HFFc6 (cell line): ENCODE measurements at regions not wholly inside any gene's neighbourhood (a gene's known extent, or its start where the extent isn't known, plus 50 kb on each side); places are given as distances from the start of the nearest gene placed in this dataset.

Source experiments
- DNase-seq: peaks from one replicate; pipeline ENCODE4 v3.0.0-alpha.2; 2018
- H3K27ac Mint-ChIP-seq: 2 replicates; pipeline ENCODE4 v1.8.0; 2020; ENCODE audit warnings: mild to moderate bottlenecking, mixed read lengths
- H3K27me3 Mint-ChIP-seq: 2 replicates; pipeline ENCODE4 v1.8.0; 2021; ENCODE audit warnings: mild to moderate bottlenecking, moderate library complexity, mixed read lengths; ENCODE audit not compliant: insufficient read depth
- H3K36me3 Mint-ChIP-seq: 2 replicates; pipeline ENCODE4 v1.8.0; 2021; ENCODE audit warnings: low read depth, mixed read lengths
- H3K4me1 Mint-ChIP-seq: 2 replicates; pipeline ENCODE4 v1.8.0; 2020; ENCODE audit warnings: low read depth, mixed read lengths
- H3K4me3 Mint-ChIP-seq: 2 replicates; pipeline ENCODE4 v1.8.0; 2020; ENCODE audit warnings: mild to moderate bottlenecking, moderate library complexity, mixed read lengths
- H3K9me3 Mint-ChIP-seq: 2 replicates; pipeline ENCODE4 v1.8.0; 2020; ENCODE audit warnings: mild to moderate bottlenecking, mixed read lengths
- CTCF ChIP-seq: fragments of 200-600 bp; sonication (generic); IDR thresholded peaks from 2 replicates; pipeline ENCODE4 v1.5.0; 2021; ENCODE audit warnings: antibody characterized with exemption, mild to moderate bottlenecking

GRCh38 chr1:18007391-18008041, 100.1 kb upstream of the IGSF21 start:
- no peak for TF ChIP-seq CTCF
- Mint-ChIP-seq H3K4me3 (no peak overlapping the region), H3K4me1 (no peaks in the 10 kb centered on the region), H3K9me3 (peaks cover 49% of the 10 kb centered on the region), H3K27me3 (peaks cover 4% of the 10 kb centered on the region), H3K27ac (no peak overlapping the region), H3K36me3 (peaks cover 6% of the 10 kb centered on the region; the same call in 1 of the 2 replicates)
- no peak for DNase-seq

DNA sequence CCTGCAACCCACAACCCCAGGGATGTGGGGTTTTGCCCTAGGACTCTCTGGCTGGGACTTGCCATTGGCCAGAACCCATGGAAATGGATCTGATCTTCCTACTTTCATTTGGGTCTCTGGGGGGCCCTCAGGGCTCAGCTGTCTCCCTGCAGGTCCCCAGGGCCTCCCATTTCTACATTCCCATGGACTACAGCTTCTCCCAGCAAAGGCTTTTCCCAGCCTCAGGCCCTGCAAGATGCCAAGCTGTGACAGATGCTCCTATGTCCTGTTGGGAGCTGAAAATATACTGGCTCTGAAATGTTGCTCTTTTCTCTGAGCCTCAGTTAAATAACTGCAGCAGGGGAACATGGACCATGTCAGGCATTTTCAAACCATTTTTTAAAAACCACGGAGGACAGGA, 99.5 kb upstream of the IGSF21 start:
- Mint-ChIP-seq H3K27me3 (peaks cover 4% of the 10 kb centered on the region), H3K4me1 (no peaks in the 10 kb centered on the region), H3K36me3 (peaks cover 6% of the 10 kb centered on the region; the same call in 1 of the 2 replicates), H3K9me3 (peaks cover 47% of the 10 kb centered on the region), H3K4me3 (no peak overlapping the region), H3K27ac (no peak overlapping the region)
- DNase-seq, result no peak
- TF ChIP-seq CTCF, result no peak

DNA sequence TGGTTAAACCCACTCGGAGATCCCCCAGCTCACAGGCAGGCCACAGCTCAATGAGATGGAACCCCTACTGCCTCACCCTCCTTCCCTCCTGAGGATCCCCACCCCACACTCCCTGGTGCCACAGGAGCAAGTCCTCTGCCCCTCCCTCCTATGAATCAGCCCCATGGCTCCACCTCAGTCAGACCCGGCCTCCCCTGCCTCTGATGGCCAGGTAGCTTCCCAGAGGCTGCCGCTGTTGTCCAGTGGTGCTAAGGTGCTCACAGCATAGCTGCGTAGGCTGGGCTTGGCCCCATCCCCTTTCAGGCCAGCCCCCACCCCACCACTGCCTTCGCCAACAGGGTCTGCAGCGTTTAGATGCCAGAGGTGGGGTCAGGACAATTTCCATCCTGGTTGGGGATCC, 98.5 kb upstream of the IGSF21 start:
- Mint-ChIP-seq H3K4me1 (no peaks in the 10 kb centered on the region), H3K9me3 (peaks cover 47% of the 10 kb centered on the region), H3K36me3 (peaks cover 6% of the 10 kb centered on the region; the same call in 1 of the 2 replicates), H3K27ac (no peak overlapping the region), H3K27me3 (peaks cover 3% of the 10 kb centered on the region), H3K4me3 (no peak overlapping the region)
- no peak for DNase-seq
- TF ChIP-seq CTCF, result no peak

- H3K27me3 Mint-ChIP-seq, result no peaks in the 10 kb centered on the region
Observed at GRCh38 chr1:18009478-18009961, 98.1 kb upstream of the IGSF21 start.

GRCh38 chr1:18010408-18010807, 97.2 kb upstream of the IGSF21 start:
- no peak for TF ChIP-seq CTCF
- Mint-ChIP-seq H3K9me3 (peaks cover 52% of the 10 kb centered on the region), H3K27me3 (no peaks in the 10 kb centered on the region), H3K4me1 (no peaks in the 10 kb centered on the region), H3K36me3 (peaks cover 6% of the 10 kb centered on the region; the same call in 1 of the 2 replicates), H3K4me3 (no peak overlapping the region), H3K27ac (no peak overlapping the region)
- no peak for DNase-seq

More at GRCh38 chr1:18009478-18009961, 98.1 kb upstream of the IGSF21 start:
- Mint-ChIP-seq H3K9me3 (peaks cover 49% of the 10 kb centered on the region), H3K4me1 (no peaks in the 10 kb centered on the region), H3K4me3 (no peak overlapping the region), H3K36me3 (peaks cover 6% of the 10 kb centered on the region; the same call in 1 of the 2 replicates), H3K27ac (no peak overlapping the region)
- no peak for TF ChIP-seq CTCF
- DNase-seq, result no peak
